GM12878 (cell line): ENCODE measurements at regions not wholly inside any gene's neighbourhood (a gene's known extent, or its start where the extent isn't known, plus 50 kb on each side); places are given as distances from the start of the nearest gene placed in this dataset.

ENCODE experiments used
- ATAC-seq: fragments of 200-7000 bp; cut with Tn5 transposase; 3 replicates; pipeline ENCODE4 v1.9.1; 2020; ENCODE audit warnings: mild to moderate bottlenecking, moderate library complexity
- BruUV-seq: library from RNA; stranded (reverse); fragments of 400-500 nt; replicated peaks from 2 replicates; lab custom pipeline; 2021; lab: Mats Ljungman, UMichigan
- CTCF ChIA-PET: fragments of 300-600 bp; sonication (Branson Sonifier 250); formaldehyde crosslinking; extraction: SDS; loops from one replicate; lab custom pipeline; 2021; ENCODE audit warnings: inconsistent platforms; lab: Yijun Ruan, JAX
- POLR2A ChIA-PET: fragments of 350-600 bp; formaldehyde crosslinking; extraction: SDS; loops from one replicate; lab custom pipeline; 2021; ENCODE audit warnings: inconsistent platforms; lab: Charles Lee
- RAD21 ChIA-PET: fragments of 300-600 bp; sonication (Branson Sonifier 250); formaldehyde crosslinking; loops from one replicate; lab custom pipeline; 2023; ENCODE audit warnings: antibody characterized with exemption; ENCODE audit not compliant: unreplicated experiment; lab: Charles Lee
- SMC1A ChIA-PET: fragments of 300-600 bp; sonication (Branson Sonifier 250); formaldehyde crosslinking; loops from one replicate; lab custom pipeline; 2023; ENCODE audit not compliant: unreplicated experiment, uncharacterized antibody; lab: Charles Lee
- DNase-seq: peaks from one replicate; pipeline ENCODE4 v3.0.0-alpha.2; 2011; ENCODE audit warnings: low read depth, low spot score
- FAIRE-seq: peaks from 3 replicates; lab custom pipeline; 2011; peaks lifted over from hg19 to GRCh38; lab: Jason Lieb, UNC
- H2AFZ ChIP-seq: 2 replicates; pipeline ENCODE4 v1.6.0; 2011; ENCODE audit warnings: low read depth, low read length, control low read depth; ENCODE audit not compliant: control insufficient read depth
- H3K27ac ChIP-seq: 2 replicates; pipeline ENCODE4 v1.5.1; 2011; ENCODE audit warnings: control low read depth; ENCODE audit not compliant: control insufficient read depth, insufficient read depth
- H3K27me3 ChIP-seq, 2 experiments: replicated peaks in 1 of 2; 2 replicates each; pipeline versions ENCODE4 v1.6.0 to v1.6.1; 2011; ENCODE audit warnings: low read length in 1 of 2; ENCODE audit not compliant: control insufficient read depth in 2 of 2, insufficient read depth in 2 of 2
- H3K36me3 ChIP-seq, 2 experiments: 2 replicates each; pipeline ENCODE4 v1.5.1; 2011; ENCODE audit warnings: low read length in 1 of 2; ENCODE audit not compliant: control insufficient read depth in 2 of 2, insufficient read depth in 2 of 2
- H3K4me1 ChIP-seq: 2 replicates; pipeline ENCODE4 v1.6.1; 2011; ENCODE audit warnings: mild to moderate bottlenecking, low read length, moderate library complexity, mixed read lengths; ENCODE audit not compliant: control insufficient read depth, insufficient read depth
- H3K4me2 ChIP-seq: 2 replicates; pipeline ENCODE4 v1.6.0; 2011; ENCODE audit warnings: control low read depth; ENCODE audit not compliant: control insufficient read depth, insufficient read depth
- H3K4me3 ChIP-seq: fragments of 200-600 bp; sonication (generic); 2 replicates; pipeline ENCODE4 v1.5.1; 2016
- H3K79me2 ChIP-seq: 2 replicates; pipeline ENCODE4 v1.6.0; 2011; ENCODE audit warnings: low read length; ENCODE audit not compliant: control insufficient read depth, insufficient read depth
- H3K9ac ChIP-seq: 2 replicates; pipeline ENCODE4 v1.8.0; 2011; ENCODE audit warnings: low read length, control low read depth, mixed read lengths; ENCODE audit not compliant: control insufficient read depth, insufficient read depth
- H3K9me3 ChIP-seq: replicated peaks from 3 replicates; pipeline ENCODE4 v1.5.1; 2011; ENCODE audit warnings: mild to moderate bottlenecking, low read length; ENCODE audit not compliant: control insufficient read depth, insufficient read depth
- H4K20me1 ChIP-seq: 2 replicates; pipeline ENCODE4 v1.6.0; 2011; ENCODE audit not compliant: control insufficient read depth, insufficient read depth
- BCLAF1 ChIP-seq: fragments of 450-650 bp; IDR thresholded peaks from 2 replicates; pipeline ENCODE4 v1.6.1; 2017; ENCODE audit warnings: antibody characterized with exemption, mild to moderate bottlenecking, moderate library complexity
- CEBPB ChIP-seq, 2 experiments: fragments of 150-350 bp in 1 of 2; IDR thresholded peaks; 2 replicates each; pipeline ENCODE4 v1.6.1; 2012 to 2014; ENCODE audit warnings: low read depth in 2 of 2, low read length in 2 of 2, borderline replicate concordance in 1 of 2, inconsistent platforms in 1 of 2
- FOXM1 ChIP-seq: IDR thresholded peaks from 2 replicates; pipeline ENCODE4 v1.6.1; 2012; ENCODE audit warnings: low read depth, mild to moderate bottlenecking, inconsistent platforms, low read length, moderate library complexity
- HDAC6 ChIP-seq: fragments of 200-600 bp; sonication (generic); IDR thresholded peaks from one replicate; pipeline ENCODE4 v1.8.0; 2017; ENCODE audit warnings: antibody characterized with exemption; ENCODE audit not compliant: unreplicated experiment
- MTA2 ChIP-seq: fragments of 450-650 bp; IDR thresholded peaks from 2 replicates; pipeline ENCODE4 v1.6.1; 2016; ENCODE audit warnings: low read depth, mild to moderate bottlenecking, moderate library complexity
- NRF1 ChIP-seq: conservative IDR thresholded peaks from 2 replicates; pipeline ENCODE4 v1.6.1; 2011; ENCODE audit warnings: mild to moderate bottlenecking, low read depth, low read length, improper control_type of control experiment
- POLR2AphosphoS5 ChIP-seq: IDR thresholded peaks from 2 replicates; pipeline ENCODE4 v1.6.1; 2011; ENCODE audit warnings: mild to moderate bottlenecking, low read length, inconsistent platforms
- USF1 ChIP-seq: IDR thresholded peaks from 2 replicates; pipeline ENCODE4 v1.6.1; 2011; ENCODE audit warnings: borderline replicate concordance, low read depth, mild to moderate bottlenecking, moderate library complexity, mixed read lengths, low read length; ENCODE audit not compliant: insufficient read depth; ENCODE audit errors: extremely low read length
- ZBED1 ChIP-seq: IDR thresholded peaks from 2 replicates; pipeline ENCODE4 v1.6.1; 2016; ENCODE audit warnings: borderline replicate concordance
- ZNF274 ChIP-seq: IDR thresholded peaks from one replicate; pipeline ENCODE4 v1.8.0; 2011; ENCODE audit not compliant: insufficient read length, insufficient read depth
- WGBS: methylation state at CpG from one replicate; pipeline ENCODE4 v1.1.6; 2016; ENCODE audit warnings: low lambda C conversion rate; ENCODE audit not compliant: insufficient replicate concordance, insufficient coverage; ENCODE audit errors: missing lambda C conversion rate; 5-methylcytosine and 5-hydroxymethylcytosine counted together
- in situ Hi-C: fragments of 300-500 bp; cut with MboI; formaldehyde crosslinking; loops from 9 replicates; pipeline ENCODE4 v1.14.3; 2018; ENCODE audit warnings: mixed read lengths
- intact Hi-C: fragments of 100-400 bp; cut with micrococcal nuclease; formaldehyde crosslinking; loops from one replicate; pipeline ENCODE4 v1.14.2; 2022; ENCODE audit not compliant: unreplicated experiment

- H3K9ac ChIP-seq = no peak overlapping the region
- POLR2A ChIA-PET = no interaction called here
These were observed 232.4 kb upstream of the AJAP1 start for GRCh38 chr1:4421986-4422385.

GRCh38 chr1:4422504-4423289 lies 231.7 kb upstream of the AJAP1 start:
- intact Hi-C loops = no loop called here
- ChIA-PET RAD21 (no interaction called here), CTCF (no interaction called here), SMC1A (no interaction called here), POLR2A (no interaction called here)
- no peak overlapping the region for H3K4me3 ChIP-seq
- no TSS peak for BruUV-seq
- WGBS = 26% methylated on average over 18 of the region's 18 CpGs
- no peaks in the 10 kb centered on the region for H3K36me3 ChIP-seq
- H3K27me3 ChIP-seq = no peaks in the 10 kb centered on the region
- H3K79me2 ChIP-seq = no peaks in the 10 kb centered on the region
- H3K4me1 ChIP-seq = no peaks in the 10 kb centered on the region
- no peak overlapping the region for H3K27ac ChIP-seq
- H3K9ac ChIP-seq = no peak overlapping the region
- no peak overlapping the region for H2AFZ ChIP-seq
- ATAC-seq = no peak
- TF ChIP-seq FOXM1 (no peak), HDAC6 (no peak), MTA2 (no peak), ZBED1 (no peak), ZNF274 (no peak), NRF1 (no peak), BCLAF1 (no peak)
- no peak for DNase-seq
- H4K20me1 ChIP-seq = no peaks in the 10 kb centered on the region
- no peak for FAIRE-seq
- no peak overlapping the region for H3K4me2 ChIP-seq
- in situ Hi-C loops = no loop called here
- H3K9me3 ChIP-seq = no peaks in the 10 kb centered on the region; the same call in 2 of the 3 replicates

More at GRCh38 chr1:4421986-4422385, 232.4 kb upstream of the AJAP1 start:
- DNase-seq (no peak), FAIRE-seq (no peak), ATAC-seq (no peak)
- no peaks in the 10 kb centered on the region for H3K36me3 ChIP-seq
- CTCF ChIA-PET = no interaction called here
- in situ Hi-C loops = no loop called here
- no peak overlapping the region for H3K4me2 ChIP-seq
- TF ChIP-seq POLR2AphosphoS5 (no peak), USF1 (no peak), CEBPB (IDR thresholded peaks at IDR 0.05; ENCODE audit: borderline replicate concordance in 1 of 2, low read depth in 2 of 2, low read length in 2 of 2) (no peak)
- H2AFZ ChIP-seq = no peak overlapping the region
- no TSS peak for BruUV-seq
- H3K27ac ChIP-seq = no peak overlapping the region
- SMC1A ChIA-PET = no interaction called here
- 0% methylated on average over 5 of the region's 5 CpGs for WGBS
- H3K4me1 ChIP-seq = no peaks in the 10 kb centered on the region
- no peaks in the 10 kb centered on the region for H3K79me2 ChIP-seq
- no peaks in the 10 kb centered on the region for H3K27me3 ChIP-seq
- RAD21 ChIA-PET = no interaction called here
- intact Hi-C loops = no loop called here
- H3K9me3 ChIP-seq = no peaks in the 10 kb centered on the region; the same call in 2 of the 3 replicates
- no peak overlapping the region for H3K4me3 ChIP-seq
- H4K20me1 ChIP-seq = no peaks in the 10 kb centered on the region
